GM12865 (cell line): ENCODE measurements at regions not wholly inside any gene's neighbourhood (a gene's known extent, or its start where the extent isn't known, plus 50 kb on each side); places are given as distances from the start of the nearest gene placed in this dataset.
"Not testable (repeated sequence)": the region's sequence is repeated elsewhere in the genome, so short reads cannot be mapped to it uniquely, and the experiment has no call there.

Experiments
- DNase-seq: peaks from one replicate; pipeline ENCODE4 v3.0.0; 2010; ENCODE audit warnings: low read depth
- H3K4me3 ChIP-seq: 2 replicates; pipeline ENCODE4 v1.5.1; 2011; ENCODE audit warnings: mild to moderate bottlenecking, low read depth, low read length, control low read depth
- TF ChIP-seq, protein P1 (sequence below): IDR thresholded peaks from 2 replicates; pipeline ENCODE4 v1.5.1; 2011; ENCODE audit warnings: low read length, control low read depth, low read depth, inconsistent platforms; ENCODE audit not compliant: insufficient read depth; ENCODE audit errors: missing control alignments

DNA sequence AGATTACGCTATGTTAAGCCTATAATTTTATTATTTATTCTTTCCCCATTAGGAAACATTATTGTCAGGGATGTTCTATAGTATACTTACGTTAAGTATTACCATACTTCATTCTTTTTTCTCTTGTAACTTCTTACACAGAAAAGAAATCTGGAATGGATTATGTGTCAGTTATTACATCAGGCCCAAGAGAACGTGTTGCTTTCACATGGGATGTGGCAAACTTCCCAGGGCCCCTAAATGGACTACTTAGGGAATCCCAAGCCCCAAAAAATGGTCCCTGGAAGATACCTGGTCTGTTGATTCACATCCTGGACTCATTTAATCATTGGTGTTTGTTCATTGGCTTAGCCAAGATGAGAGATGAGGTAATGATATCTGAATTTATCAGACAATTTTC lies 249.8 kb downstream of the NRIP1 start:
- H3K4me3 ChIP-seq, result no peak overlapping the region
- TF ChIP-seq, protein P1, sequence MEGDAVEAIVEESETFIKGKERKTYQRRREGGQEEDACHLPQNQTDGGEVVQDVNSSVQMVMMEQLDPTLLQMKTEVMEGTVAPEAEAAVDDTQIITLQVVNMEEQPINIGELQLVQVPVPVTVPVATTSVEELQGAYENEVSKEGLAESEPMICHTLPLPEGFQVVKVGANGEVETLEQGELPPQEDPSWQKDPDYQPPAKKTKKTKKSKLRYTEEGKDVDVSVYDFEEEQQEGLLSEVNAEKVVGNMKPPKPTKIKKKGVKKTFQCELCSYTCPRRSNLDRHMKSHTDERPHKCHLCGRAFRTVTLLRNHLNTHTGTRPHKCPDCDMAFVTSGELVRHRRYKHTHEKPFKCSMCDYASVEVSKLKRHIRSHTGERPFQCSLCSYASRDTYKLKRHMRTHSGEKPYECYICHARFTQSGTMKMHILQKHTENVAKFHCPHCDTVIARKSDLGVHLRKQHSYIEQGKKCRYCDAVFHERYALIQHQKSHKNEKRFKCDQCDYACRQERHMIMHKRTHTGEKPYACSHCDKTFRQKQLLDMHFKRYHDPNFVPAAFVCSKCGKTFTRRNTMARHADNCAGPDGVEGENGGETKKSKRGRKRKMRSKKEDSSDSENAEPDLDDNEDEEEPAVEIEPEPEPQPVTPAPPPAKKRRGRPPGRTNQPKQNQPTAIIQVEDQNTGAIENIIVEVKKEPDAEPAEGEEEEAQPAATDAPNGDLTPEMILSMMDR, result no peak
- no peak for DNase-seq

DNA sequence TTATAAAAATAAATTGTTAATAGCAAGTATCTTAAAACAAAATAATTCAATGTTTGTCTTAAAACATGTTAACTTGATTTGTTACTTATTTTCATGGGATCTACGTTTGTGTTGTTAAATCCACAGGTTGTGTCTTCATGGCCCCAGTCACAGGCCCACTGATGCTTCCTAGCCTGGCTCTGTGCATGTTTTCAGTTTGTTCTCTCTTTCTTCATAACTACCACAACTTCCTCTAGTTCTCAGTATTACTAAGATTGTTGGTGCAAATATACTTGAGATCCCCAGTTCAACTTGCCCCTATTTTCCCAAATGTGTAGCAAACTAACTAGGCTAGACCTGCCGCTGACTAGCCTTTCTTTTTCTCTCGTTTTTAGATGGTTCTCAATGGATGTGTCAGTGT lies 250.5 kb downstream of the NRIP1 start:
- TF ChIP-seq, protein P1, result no peak
- no peak for DNase-seq
- H3K4me3 ChIP-seq, result no peak overlapping the region

DNA sequence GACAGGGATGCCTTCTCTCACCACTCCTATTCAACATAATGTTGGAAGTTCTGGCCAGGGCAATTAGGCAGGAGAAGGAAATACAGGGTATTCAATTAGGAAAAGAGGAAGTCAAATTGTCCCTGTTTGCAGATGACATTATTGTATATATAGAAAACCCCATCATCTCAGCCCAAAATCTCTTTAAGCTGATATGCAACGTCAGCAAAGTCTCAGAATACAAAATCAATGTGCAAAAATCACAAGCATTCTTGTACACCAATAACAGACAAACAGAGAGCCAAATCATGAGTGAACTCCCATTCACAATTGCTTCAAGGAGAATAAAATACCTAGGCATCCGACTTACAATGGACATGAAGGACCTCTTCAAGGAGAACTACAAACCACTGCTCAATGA lies 258.1 kb upstream of the SAMSN1 start:
- H3K4me3 ChIP-seq, DNase-seq: not testable (repeated sequence)

DNA sequence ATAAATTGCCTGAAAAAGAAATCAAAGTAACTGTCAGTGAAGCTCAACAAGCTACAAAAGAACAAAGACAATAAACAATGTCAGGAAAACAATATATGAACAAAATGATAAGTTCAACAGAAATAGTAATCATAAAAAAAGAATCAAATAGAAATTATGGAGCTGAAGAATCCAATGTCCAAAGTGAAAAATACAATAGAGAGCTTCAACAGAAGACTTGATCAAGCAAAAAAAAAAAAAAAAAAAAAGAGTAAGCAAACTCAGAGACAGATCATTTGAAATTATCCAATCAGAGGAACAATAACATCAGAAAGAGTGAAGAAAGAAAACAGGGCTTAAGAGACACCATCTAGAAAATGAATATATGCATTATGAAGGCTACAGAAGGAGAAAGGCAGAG lies 251.4 kb upstream of the SAMSN1 start:
- no peak overlapping the region for H3K4me3 ChIP-seq
- TF ChIP-seq, protein P1, result no peak
- DNase-seq, result no peak

DNA sequence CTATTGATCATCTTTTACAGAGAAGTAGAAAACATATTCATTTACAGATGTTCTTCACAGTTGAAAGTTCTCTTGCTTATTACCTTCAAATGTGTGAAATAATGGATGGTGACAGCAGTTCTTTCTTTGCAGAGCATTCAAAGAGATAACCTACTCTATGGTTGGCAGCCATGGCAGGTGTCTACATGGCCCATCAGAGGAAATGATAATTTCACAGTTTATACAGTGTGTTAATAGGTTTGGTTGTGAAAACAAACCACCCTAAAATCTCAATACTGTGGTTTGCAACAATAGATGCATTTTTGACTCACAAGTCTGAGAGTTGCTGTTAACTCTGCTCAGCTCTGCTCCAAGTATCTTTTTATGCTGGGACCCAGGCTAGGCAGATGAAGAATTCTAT lies 241.2 kb upstream of the SAMSN1 start:
- DNase-seq, result no peak
- no peak overlapping the region for H3K4me3 ChIP-seq
- TF ChIP-seq, protein P1, result no peak

DNA sequence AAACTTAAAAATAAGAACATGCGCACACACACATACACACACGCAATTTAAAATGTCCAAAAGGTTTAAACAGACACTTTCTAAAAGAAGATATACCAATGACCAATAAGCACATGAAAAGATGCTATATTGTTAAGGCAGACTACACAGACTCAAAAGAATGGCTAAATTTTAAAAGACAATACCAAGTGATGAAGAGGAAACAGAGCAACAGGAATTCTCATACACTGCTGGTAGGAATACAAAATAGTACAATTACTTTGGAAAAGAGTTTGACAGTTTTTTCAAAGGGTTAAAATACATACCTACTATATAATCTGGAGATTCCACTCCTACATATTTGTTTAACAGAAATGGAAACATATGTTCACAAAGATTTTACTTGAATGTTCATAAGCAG lies 239.6 kb upstream of the SAMSN1 start:
- TF ChIP-seq, protein P1, result no peak

DNA sequence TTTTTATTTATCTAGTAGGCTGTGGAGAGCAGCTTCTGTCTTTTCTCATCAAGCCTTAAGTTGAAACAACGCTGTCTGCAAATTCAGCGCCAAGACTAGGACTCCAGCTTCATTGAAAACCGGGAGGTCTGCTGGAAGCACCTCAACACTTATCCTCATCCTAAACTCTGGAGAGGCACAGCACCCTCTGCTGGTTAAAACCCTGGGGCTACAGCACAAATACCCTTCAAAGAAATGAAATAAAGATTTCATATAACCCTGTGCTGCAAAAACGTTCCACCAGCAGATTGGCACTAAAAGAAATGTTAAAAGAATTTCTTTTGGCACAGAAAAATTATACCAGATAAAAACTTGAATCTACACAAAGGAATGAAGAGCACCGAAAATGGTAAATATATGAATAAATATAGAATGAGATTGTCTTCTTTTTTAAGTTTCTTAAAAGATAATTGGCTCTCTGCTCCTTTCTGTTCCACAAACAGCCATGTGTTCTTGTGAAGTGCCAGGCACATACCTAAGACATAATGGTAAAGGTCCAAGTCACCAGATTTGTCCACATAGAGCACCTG lies 227.7 kb upstream of the SAMSN1 start:
- TF ChIP-seq, protein P1, result peak; percentile 62
- H3K4me3 ChIP-seq, result no peak overlapping the region
- peak; percentile 68 for DNase-seq

More for the DNA sequence above, 239.6 kb upstream of the SAMSN1 start:
- no peak for DNase-seq
- H3K4me3 ChIP-seq, result no peak overlapping the region
